ENCODE measurements at regions not wholly inside any gene's neighbourhood (a gene's known extent, or its start where the extent isn't known, plus 50 kb on each side); places are given as distances from the start of the nearest gene placed in this dataset.

GRCh38 chr11:97460091-97460490 lies 1070.3 kb downstream of the JRKL start:
- Histone ChIP-seq H3K9me3 (ENCODE audit: low read length) (peaks cover 55% of the 10 kb centered on the region), H3K4me3 (ENCODE audit: low read length) (no peak overlapping the region), H3K36me3 (ENCODE audit: insufficient read depth, low read length) (no peaks in the 10 kb centered on the region), H4K20me1 (ENCODE audit: insufficient read depth, low read depth, low read length) (no peaks in the 10 kb centered on the region), H3K27me3 (ENCODE audit: low read length) (no peaks in the 10 kb centered on the region), H3K27ac (ENCODE audit: low read length) (no peak overlapping the region), H3K9ac (ENCODE audit: low read length) (no peak overlapping the region), H3K4me2 (ENCODE audit: low read depth, low read length, poor library complexity, severe bottlenecking) (no peak overlapping the region), H3K4me1 (ENCODE audit: low read length) (no peaks in the 10 kb centered on the region), H3K9me2 (replicated peaks; ENCODE audit: insufficient read depth, low read length) (no peaks in the 10 kb centered on the region), H3K79me2 (ENCODE audit: low read length) (no peaks in the 10 kb centered on the region), H2AFZ (ENCODE audit: low read length) (no peak overlapping the region)
- no peak for DNase-seq

GRCh38 chr11:97461044-97461880 lies 1071.4 kb downstream of the JRKL start:
- H3K79me2 ChIP-seq (ENCODE audit: low read length) = no peaks in the 10 kb centered on the region
- no peak overlapping the region for H2AFZ ChIP-seq (ENCODE audit: low read length)
- no peaks in the 10 kb centered on the region for H3K9me2 ChIP-seq (replicated peaks; ENCODE audit: insufficient read depth, low read length)
- no peaks in the 10 kb centered on the region for H4K20me1 ChIP-seq (ENCODE audit: insufficient read depth, low read depth, low read length)
- DNase-seq = no peak
- H3K9me3 ChIP-seq (ENCODE audit: low read length) = peaks cover 61% of the 10 kb centered on the region
- no peak overlapping the region for H3K4me3 ChIP-seq (ENCODE audit: low read length)
- no peaks in the 10 kb centered on the region for H3K4me1 ChIP-seq (ENCODE audit: low read length)
- H3K36me3 ChIP-seq (ENCODE audit: insufficient read depth, low read length) = no peaks in the 10 kb centered on the region
- H3K4me2 ChIP-seq (ENCODE audit: low read depth, low read length, poor library complexity, severe bottlenecking) = no peak overlapping the region
- H3K9ac ChIP-seq (ENCODE audit: low read length) = no peak overlapping the region
- no peak overlapping the region for H3K27ac ChIP-seq (ENCODE audit: low read length)
- no peaks in the 10 kb centered on the region for H3K27me3 ChIP-seq (ENCODE audit: low read length)

- no peaks in the 10 kb centered on the region for H3K27me3 ChIP-seq (ENCODE audit: low read length)
- no peaks in the 10 kb centered on the region for H3K9me2 ChIP-seq (replicated peaks; ENCODE audit: insufficient read depth, low read length)
- no peak overlapping the region for H3K27ac ChIP-seq (ENCODE audit: low read length)
- H3K79me2 ChIP-seq (ENCODE audit: low read length) = no peaks in the 10 kb centered on the region
- peaks cover 63% of the 10 kb centered on the region for H3K9me3 ChIP-seq (ENCODE audit: low read length)
- H3K36me3 ChIP-seq (ENCODE audit: insufficient read depth, low read length) = no peaks in the 10 kb centered on the region
- H2AFZ ChIP-seq (ENCODE audit: low read length) = no peak overlapping the region
- H3K4me1 ChIP-seq (ENCODE audit: low read length) = no peaks in the 10 kb centered on the region
- no peak overlapping the region for H3K9ac ChIP-seq (ENCODE audit: low read length)
- no peak overlapping the region for H3K4me2 ChIP-seq (ENCODE audit: low read depth, low read length, poor library complexity, severe bottlenecking)
- DNase-seq = no peak
- H4K20me1 ChIP-seq (ENCODE audit: insufficient read depth, low read depth, low read length) = no peaks in the 10 kb centered on the region
- no peak overlapping the region for H3K4me3 ChIP-seq (ENCODE audit: low read length)
Observed at GRCh38 chr11:97461934-97462333, 1072.1 kb downstream of the JRKL start.

- Histone ChIP-seq H3K4me2 (ENCODE audit: low read depth, low read length, poor library complexity, severe bottlenecking) (no peak overlapping the region), H3K36me3 (ENCODE audit: insufficient read depth, low read length) (no peaks in the 10 kb centered on the region), H3K27me3 (ENCODE audit: low read length) (no peaks in the 10 kb centered on the region), H3K9me3 (ENCODE audit: low read length) (peaks cover 64% of the 10 kb centered on the region), H3K27ac (ENCODE audit: low read length) (no peak overlapping the region), H3K4me1 (ENCODE audit: low read length) (no peaks in the 10 kb centered on the region), H2AFZ (ENCODE audit: low read length) (no peak overlapping the region), H3K9me2 (replicated peaks; ENCODE audit: insufficient read depth, low read length) (no peaks in the 10 kb centered on the region), H3K79me2 (ENCODE audit: low read length) (no peaks in the 10 kb centered on the region), H3K4me3 (ENCODE audit: low read length) (no peak overlapping the region), H4K20me1 (ENCODE audit: insufficient read depth, low read depth, low read length) (no peaks in the 10 kb centered on the region), H3K9ac (ENCODE audit: low read length) (no peak overlapping the region)
- no peak for DNase-seq
Observed at GRCh38 chr11:97463891-97464290, 1074.1 kb downstream of the JRKL start.

DNA sequence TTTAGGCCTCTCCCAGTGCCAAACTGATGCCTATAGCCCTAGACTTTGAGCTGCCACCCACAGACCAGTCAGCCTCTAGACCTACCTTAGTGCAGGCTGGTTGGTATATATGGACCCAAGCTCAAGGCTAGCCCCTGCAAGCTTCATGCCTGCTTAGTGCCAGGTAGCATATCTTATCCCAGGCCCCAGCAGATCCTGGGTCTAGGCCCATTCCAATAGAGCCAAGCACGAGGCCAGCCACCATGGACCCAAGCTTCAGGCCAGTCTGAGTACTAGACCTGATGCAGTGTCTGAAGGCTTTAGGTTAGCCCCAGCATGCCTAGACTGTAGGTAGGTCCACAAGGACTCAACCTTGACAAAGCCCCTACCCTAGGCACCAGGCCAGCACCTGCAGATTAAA lies 1081.7 kb downstream of the JRKL start:
- Histone ChIP-seq H3K27me3 (ENCODE audit: low read length) (no peaks in the 10 kb centered on the region), H3K4me1 (ENCODE audit: low read length) (no peaks in the 10 kb centered on the region), H3K27ac (ENCODE audit: low read length) (no peak overlapping the region), H3K4me3 (ENCODE audit: low read length) (no peak overlapping the region), H4K20me1 (ENCODE audit: insufficient read depth, low read depth, low read length) (no peaks in the 10 kb centered on the region), H3K36me3 (ENCODE audit: insufficient read depth, low read length) (no peaks in the 10 kb centered on the region), H2AFZ (ENCODE audit: low read length) (no peak overlapping the region), H3K79me2 (ENCODE audit: low read length) (no peaks in the 10 kb centered on the region), H3K9me2 (replicated peaks; ENCODE audit: insufficient read depth, low read length) (no peaks in the 10 kb centered on the region), H3K9me3 (ENCODE audit: low read length) (peaks cover 77% of the 10 kb centered on the region), H3K4me2 (ENCODE audit: low read depth, low read length, poor library complexity, severe bottlenecking) (no peak overlapping the region), H3K9ac (ENCODE audit: low read length) (no peak overlapping the region)
- DNase-seq = no peak

DNA sequence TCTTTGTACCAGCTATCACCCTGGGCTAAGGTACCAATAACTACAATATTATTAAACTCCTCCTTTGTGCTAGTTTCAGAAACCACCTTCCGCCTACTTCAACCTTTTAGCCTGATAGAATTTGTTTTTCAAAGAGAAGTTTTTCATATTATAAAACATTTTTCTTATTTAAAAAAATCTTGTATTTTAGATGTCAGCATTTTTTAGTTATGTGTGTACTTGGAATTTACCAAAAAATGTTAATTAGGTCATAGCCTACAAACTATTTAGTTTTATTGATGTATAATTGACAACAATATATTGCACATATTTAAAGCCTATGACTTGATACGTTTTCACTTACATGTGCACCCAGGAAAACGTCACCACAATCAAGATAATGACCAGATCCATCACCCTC lies 1097.6 kb downstream of the JRKL start:
- H3K9me3 ChIP-seq (ENCODE audit: low read length) = peaks cover 68% of the 10 kb centered on the region
- no peak for DNase-seq
- no peak overlapping the region for H3K9ac ChIP-seq (ENCODE audit: low read length)
- H3K27ac ChIP-seq (ENCODE audit: low read length) = no peak overlapping the region
- H3K4me3 ChIP-seq (ENCODE audit: low read length) = no peak overlapping the region
- H3K4me1 ChIP-seq (ENCODE audit: low read length) = no peaks in the 10 kb centered on the region
- no peaks in the 10 kb centered on the region; the same call in 1 of the 2 replicates for H3K9me2 ChIP-seq (replicated peaks; ENCODE audit: insufficient read depth, low read length)
- H3K27me3 ChIP-seq (ENCODE audit: low read length) = no peaks in the 10 kb centered on the region
- H3K79me2 ChIP-seq (ENCODE audit: low read length) = no peaks in the 10 kb centered on the region
- no peaks in the 10 kb centered on the region for H4K20me1 ChIP-seq (ENCODE audit: insufficient read depth, low read depth, low read length)
- H3K36me3 ChIP-seq (ENCODE audit: insufficient read depth, low read length) = no peaks in the 10 kb centered on the region
- H2AFZ ChIP-seq (ENCODE audit: low read length) = no peak overlapping the region
- no peak overlapping the region for H3K4me2 ChIP-seq (ENCODE audit: low read depth, low read length, poor library complexity, severe bottlenecking)

- Histone ChIP-seq H3K79me2 (ENCODE audit: low read length) (no peaks in the 10 kb centered on the region), H3K27me3 (ENCODE audit: low read length) (no peaks in the 10 kb centered on the region), H3K27ac (ENCODE audit: low read length) (no peak overlapping the region), H3K4me3 (ENCODE audit: low read length) (no peak overlapping the region), H4K20me1 (ENCODE audit: insufficient read depth, low read depth, low read length) (no peaks in the 10 kb centered on the region), H3K9me2 (replicated peaks; ENCODE audit: insufficient read depth, low read length) (no peaks in the 10 kb centered on the region), H3K4me2 (ENCODE audit: low read depth, low read length, poor library complexity, severe bottlenecking) (no peak overlapping the region), H2AFZ (ENCODE audit: low read length) (no peak overlapping the region), H3K4me1 (ENCODE audit: low read length) (no peaks in the 10 kb centered on the region), H3K36me3 (ENCODE audit: insufficient read depth, low read length) (no peaks in the 10 kb centered on the region), H3K9ac (ENCODE audit: low read length) (no peak overlapping the region), H3K9me3 (ENCODE audit: low read length) (peaks cover 71% of the 10 kb centered on the region)
- no peak for DNase-seq
Observed at GRCh38 chr11:97498891-97499290, 1109.1 kb downstream of the JRKL start.

DNA sequence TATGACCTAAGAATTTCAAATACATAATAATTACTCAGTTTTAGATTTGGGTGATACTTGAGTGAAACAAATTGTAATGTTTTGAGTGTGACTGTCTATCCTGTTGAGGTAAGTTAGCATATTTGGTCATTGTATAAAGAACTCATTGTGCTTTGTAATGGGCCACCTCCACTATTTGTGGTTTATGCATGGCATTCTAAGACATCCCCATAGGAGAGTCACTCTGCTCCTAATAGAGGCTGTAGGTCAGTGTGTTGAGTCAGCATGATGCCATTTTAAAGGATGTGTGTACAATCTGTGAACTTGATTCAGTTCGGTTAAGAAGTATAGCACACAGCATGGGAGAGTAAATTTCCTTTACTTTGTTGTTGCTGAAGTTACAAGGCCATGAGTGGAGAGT lies 1112.4 kb downstream of the JRKL start:
- Histone ChIP-seq H3K4me2 (ENCODE audit: low read depth, low read length, poor library complexity, severe bottlenecking) (no peak overlapping the region), H3K79me2 (ENCODE audit: low read length) (no peaks in the 10 kb centered on the region)

More for the DNA sequence above, 1112.4 kb downstream of the JRKL start:
- no peaks in the 10 kb centered on the region for H3K36me3 ChIP-seq (ENCODE audit: insufficient read depth, low read length)
- H2AFZ ChIP-seq (ENCODE audit: low read length) = no peak overlapping the region
- no peak for DNase-seq
- no peaks in the 10 kb centered on the region for H3K9me2 ChIP-seq (replicated peaks; ENCODE audit: insufficient read depth, low read length)
- H3K4me3 ChIP-seq (ENCODE audit: low read length) = no peak overlapping the region
- H4K20me1 ChIP-seq (ENCODE audit: insufficient read depth, low read depth, low read length) = no peaks in the 10 kb centered on the region
- peaks cover 53% of the 10 kb centered on the region for H3K9me3 ChIP-seq (ENCODE audit: low read length)
- no peaks in the 10 kb centered on the region for H3K4me1 ChIP-seq (ENCODE audit: low read length)
- H3K27ac ChIP-seq (ENCODE audit: low read length) = no peak overlapping the region
- H3K27me3 ChIP-seq (ENCODE audit: low read length) = no peaks in the 10 kb centered on the region
- no peak overlapping the region for H3K9ac ChIP-seq (ENCODE audit: low read length)
